GM12891 (cell line): ENCODE measurements at regions not wholly inside any gene's neighbourhood (a gene's known extent, or its start where the extent isn't known, plus 50 kb on each side); places are given as distances from the start of the nearest gene placed in this dataset.

ENCODE experiments used
- POLR2A ChIP-seq: IDR thresholded peaks from 2 replicates; pipeline ENCODE4 v1.6.1; 2011; ENCODE audit warnings: low read depth, low read length, control low read depth
- POLR2AphosphoS5 ChIP-seq: IDR thresholded peaks from 2 replicates; pipeline ENCODE4 v1.6.1; 2011; ENCODE audit warnings: low read depth, low read length, control low read depth
- TAF1 ChIP-seq: IDR thresholded peaks from 2 replicates; pipeline ENCODE4 v1.6.1; 2011; ENCODE audit warnings: low read depth, low read length, control low read depth

DNA sequence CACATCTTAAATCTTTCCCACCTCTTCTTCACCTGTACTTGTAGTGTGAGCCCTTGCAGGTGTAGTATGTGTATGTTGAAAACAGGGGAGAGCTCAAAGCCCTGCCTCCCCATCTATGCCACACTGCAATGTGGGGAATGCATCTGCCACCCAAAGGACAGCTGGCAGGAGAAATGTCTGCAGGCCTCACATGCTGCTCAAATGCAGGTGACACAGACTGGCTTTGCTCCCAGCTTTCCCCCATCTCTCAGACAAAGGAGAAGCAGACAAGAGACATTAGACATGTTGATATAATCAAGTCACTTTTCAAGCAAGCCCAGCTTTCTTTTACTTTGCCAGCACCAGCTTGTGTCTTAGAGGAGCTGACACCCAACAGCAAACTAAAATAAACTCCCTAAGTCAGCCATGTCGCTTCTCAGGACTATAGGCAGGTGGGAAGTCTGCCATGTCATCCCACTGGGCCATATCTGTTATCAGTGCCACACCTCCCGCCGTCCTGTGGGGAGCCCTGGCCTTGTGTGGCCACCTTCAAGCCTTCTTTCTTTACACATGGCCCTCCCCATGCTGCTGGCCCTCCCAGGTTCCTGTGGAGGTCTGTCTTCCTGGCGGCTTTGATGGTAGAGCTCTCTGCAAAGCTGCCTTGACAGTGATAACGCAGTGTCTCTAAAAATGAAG lies 102.1 kb downstream of the CXCL12 start:
- TF ChIP-seq POLR2AphosphoS5 (no peak), POLR2A (no peak), TAF1 (no peak)
